Skeletal muscle tissue (tissue), 3 donors: ENCODE measurements at regions not wholly inside any gene's neighbourhood (a gene's known extent, or its start where the extent isn't known, plus 50 kb on each side); places are given as distances from the start of the nearest gene placed in this dataset.

ENCODE experiments used
- H3K27ac ChIP-seq: one replicate; pipeline ENCODE4 v1.7.0; 2013; ENCODE audit warnings: mild to moderate bottlenecking, low read depth, low read length, inconsistent platforms
- H3K27me3 ChIP-seq, 3 donors: one replicate each; pipeline ENCODE4 v1.7.0; 2013; ENCODE audit warnings: low read length in 3 of 3; ENCODE audit not compliant: control insufficient read depth in 3 of 3, insufficient read depth in 3 of 3
- H3K36me3 ChIP-seq, 3 donors: one replicate each; pipeline ENCODE4 v1.7.0; 2013; ENCODE audit warnings: low read length in 3 of 3; ENCODE audit not compliant: control insufficient read depth in 3 of 3, insufficient read depth in 3 of 3
- H3K4me1 ChIP-seq, 3 donors: one replicate each; pipeline ENCODE4 v1.7.0; 2013; ENCODE audit warnings: low read length in 3 of 3, mild to moderate bottlenecking in 3 of 3; ENCODE audit not compliant: control insufficient read depth in 3 of 3, insufficient read depth in 3 of 3
- H3K4me3 ChIP-seq, 3 donors: one replicate each; pipeline ENCODE4 v1.7.0; 2013; ENCODE audit warnings: low read length in 3 of 3
- H3K9ac ChIP-seq, 3 donors: one replicate each; pipeline ENCODE4 v1.7.0; 2013; ENCODE audit warnings: low read length in 3 of 3, mild to moderate bottlenecking in 3 of 3, moderate library complexity in 2 of 3, low read depth in 1 of 3
- H3K9me3 ChIP-seq, 3 donors: one replicate each; pipeline ENCODE4 v1.7.0; 2013; ENCODE audit warnings: low read length in 3 of 3; ENCODE audit not compliant: control insufficient read depth in 3 of 3
- donor health status: Osteomylitis.

DNA sequence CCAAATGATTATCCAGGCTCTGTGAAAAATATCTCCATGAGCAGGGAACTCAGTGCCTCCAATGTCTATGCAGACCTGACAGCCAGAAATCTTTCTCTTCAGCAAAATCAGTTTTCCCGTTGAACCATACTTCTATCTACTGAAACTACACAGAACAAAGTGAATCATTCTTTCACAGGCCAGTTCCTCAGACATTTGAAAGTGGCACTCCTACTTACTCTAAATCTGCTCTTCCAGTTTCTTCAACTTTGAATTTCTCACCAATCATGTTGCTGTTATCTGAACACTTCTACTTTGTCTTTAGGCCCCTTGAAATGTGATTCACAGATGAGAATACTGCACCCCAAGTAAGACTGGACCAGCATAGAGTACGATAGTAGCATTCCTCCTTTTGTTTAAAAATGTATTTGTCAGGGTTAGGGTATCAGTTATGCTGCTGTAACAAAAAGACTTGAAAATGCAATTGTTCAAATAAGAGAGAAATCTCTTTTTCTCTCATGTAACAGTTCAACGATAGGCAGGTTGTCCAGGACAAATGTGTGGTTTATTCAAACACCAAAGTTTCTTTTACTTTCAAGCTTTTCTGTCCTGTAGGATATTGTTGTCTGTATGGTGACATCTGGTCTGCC lies 210.6 kb upstream of the KLF3 start:
- Histone ChIP-seq H3K9ac (no peak overlapping the region), H3K4me3 (no peak overlapping the region), H3K4me1 (no peaks in the 10 kb centered on the region), H3K27ac (no peak overlapping the region), H3K27me3 (no peaks in the 10 kb centered on the region), H3K9me3 (no peaks in the 10 kb centered on the region), H3K36me3 (no peaks in the 10 kb centered on the region)

- Histone ChIP-seq H3K27me3 (no peaks in the 10 kb centered on the region), H3K4me3 (no peak overlapping the region), H3K9ac (no peak overlapping the region), H3K36me3 (no peaks in the 10 kb centered on the region), H3K9me3 (no peaks in the 10 kb centered on the region), H3K27ac (no peak overlapping the region), H3K4me1 (no peaks in the 10 kb centered on the region)
These were observed 209.7 kb upstream of the KLF3 start for GRCh38 chr4:38454284-38454683.

GRCh38 chr4:38455092-38455862 lies 208.7 kb upstream of the KLF3 start:
- Histone ChIP-seq H3K9me3 (no peaks in the 10 kb centered on the region), H3K27me3 (no peaks in the 10 kb centered on the region), H3K9ac (no peak overlapping the region), H3K4me1 (no peaks in the 10 kb centered on the region), H3K4me3 (no peak overlapping the region), H3K36me3 (no peaks in the 10 kb centered on the region), H3K27ac (no peak overlapping the region)

GRCh38 chr4:38456096-38456495 lies 207.9 kb upstream of the KLF3 start:
- no peaks in the 10 kb centered on the region for H3K9me3 ChIP-seq
- no peaks in the 10 kb centered on the region for H3K4me1 ChIP-seq
- no peak overlapping the region for H3K27ac ChIP-seq
- no peaks in the 10 kb centered on the region for H3K27me3 ChIP-seq
- H3K4me3 ChIP-seq, result no peak overlapping the region
- H3K36me3 ChIP-seq, result no peaks in the 10 kb centered on the region
- H3K9ac ChIP-seq, result no peak overlapping the region

DNA sequence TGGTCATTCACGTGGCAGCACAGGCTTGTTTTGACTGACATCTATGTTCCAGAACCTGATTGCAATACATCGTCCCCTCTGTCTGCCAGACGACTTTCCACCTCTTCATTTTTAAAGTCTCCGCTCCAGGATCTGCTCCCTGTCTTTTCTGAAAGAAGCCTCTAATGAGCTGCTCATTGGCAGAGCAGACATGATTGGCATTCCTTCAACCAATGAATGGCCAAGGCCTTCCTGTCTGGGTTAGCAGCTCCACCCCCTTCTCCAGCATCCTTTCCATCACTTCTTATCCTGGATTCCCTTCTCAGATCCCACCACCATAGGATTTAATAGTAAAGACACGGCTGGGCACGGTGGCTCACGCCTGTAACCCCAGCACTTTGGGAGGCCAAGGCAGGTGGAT lies 202.7 kb upstream of the KLF3 start:
- no peaks in the 10 kb centered on the region for H3K36me3 ChIP-seq
- no peaks in the 10 kb centered on the region for H3K4me1 ChIP-seq
- no peaks in the 10 kb centered on the region for H3K27me3 ChIP-seq
- no peak overlapping the region for H3K4me3 ChIP-seq
- H3K9me3 ChIP-seq, result no peaks in the 10 kb centered on the region
- H3K9ac ChIP-seq, result no peak overlapping the region
- H3K27ac ChIP-seq, result no peak overlapping the region

GRCh38 chr4:38462367-38463055 lies 201.5 kb upstream of the KLF3 start:
- Histone ChIP-seq H3K27me3 (no peaks in the 10 kb centered on the region), H3K27ac (no peak overlapping the region), H3K4me1 (no peaks in the 10 kb centered on the region), H3K4me3 (no peak overlapping the region), H3K9ac (no peak overlapping the region), H3K9me3 (no peaks in the 10 kb centered on the region), H3K36me3 (no peaks in the 10 kb centered on the region)

- no peaks in the 10 kb centered on the region for H3K36me3 ChIP-seq
- H3K4me3 ChIP-seq, result no peak overlapping the region
- H3K27ac ChIP-seq, result no peak overlapping the region
- H3K4me1 ChIP-seq, result no peaks in the 10 kb centered on the region
- no peaks in the 10 kb centered on the region for H3K9me3 ChIP-seq
- no peaks in the 10 kb centered on the region for H3K27me3 ChIP-seq
- H3K9ac ChIP-seq, result no peak overlapping the region
These were observed 200.6 kb upstream of the KLF3 start for GRCh38 chr4:38463268-38463958.

GRCh38 chr4:38464328-38464727 lies 199.7 kb upstream of the KLF3 start:
- Histone ChIP-seq H3K4me3 (no peak overlapping the region), H3K27ac (no peak overlapping the region)

DNA sequence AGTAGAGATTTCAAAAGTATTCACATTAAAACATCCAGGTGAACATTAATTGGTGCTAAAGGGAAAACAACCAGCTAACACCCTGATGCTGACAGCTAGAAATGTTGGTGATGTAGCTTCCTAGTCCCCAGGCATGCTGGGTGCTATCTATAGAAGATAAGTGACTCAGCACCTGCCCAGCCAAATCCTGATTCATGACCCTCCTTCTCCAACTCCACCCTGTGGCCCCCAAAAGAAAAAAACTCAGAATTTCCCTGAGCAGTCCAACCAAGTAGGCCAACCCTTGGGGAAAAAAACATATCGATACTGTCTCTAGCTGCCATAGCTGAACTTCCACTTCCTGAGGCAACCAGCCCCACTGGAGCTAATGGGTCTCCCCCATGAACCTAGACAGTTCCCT lies 197.6 kb upstream of the KLF3 start:
- Histone ChIP-seq H3K9me3 (no peaks in the 10 kb centered on the region), H3K9ac (no peak overlapping the region), H3K4me3 (no peak overlapping the region), H3K4me1 (no peaks in the 10 kb centered on the region), H3K27me3 (no peaks in the 10 kb centered on the region), H3K27ac (no peak overlapping the region), H3K36me3 (no peaks in the 10 kb centered on the region)

More at GRCh38 chr4:38464328-38464727, 199.7 kb upstream of the KLF3 start:
- H3K4me1 ChIP-seq, result no peaks in the 10 kb centered on the region
- H3K36me3 ChIP-seq, result no peaks in the 10 kb centered on the region
- H3K9me3 ChIP-seq, result no peaks in the 10 kb centered on the region
- H3K9ac ChIP-seq, result no peak overlapping the region
- no peaks in the 10 kb centered on the region for H3K27me3 ChIP-seq

GRCh38 chr4:38467296-38467695 lies 196.7 kb upstream of the KLF3 start:
- Histone ChIP-seq H3K27me3 (no peaks in the 10 kb centered on the region), H3K9ac (no peak overlapping the region), H3K4me1 (no peaks in the 10 kb centered on the region), H3K4me3 (no peak overlapping the region), H3K36me3 (no peaks in the 10 kb centered on the region), H3K27ac (no peak overlapping the region), H3K9me3 (no peaks in the 10 kb centered on the region)
